ENCODE measurements at regions not wholly inside any gene's neighbourhood (a gene's known extent, or its start where the extent isn't known, plus 50 kb on each side); places are given as distances from the start of the nearest gene placed in this dataset.

GRCh38 chr4:182107931-182108330 lies 135.3 kb upstream of the TENM3 start:
- no peak for TF ChIP-seq CTCF (IDR thresholded peaks at IDR 0.05; ENCODE audit: low read depth, low read length)
- H3K36me3 ChIP-seq, result no peaks in the 10 kb centered on the region
- no peaks in the 10 kb centered on the region for H3K4me1 ChIP-seq
- no peaks in the 10 kb centered on the region for H3K9me3 ChIP-seq
- no peaks in the 10 kb centered on the region for H3K27me3 ChIP-seq
- DNase-seq, result no peak
- H3K4me3 ChIP-seq (ENCODE audit: low read depth, low read length), result no peak overlapping the region

GRCh38 chr4:182111586-182111985 lies 131.6 kb upstream of the TENM3 start:
- TF ChIP-seq CTCF (IDR thresholded peaks at IDR 0.05; ENCODE audit: low read depth, low read length), result no peak

GRCh38 chr4:182113779-182114178 lies 129.4 kb upstream of the TENM3 start:
- H3K4me1 ChIP-seq, result no peaks in the 10 kb centered on the region
- no peak for TF ChIP-seq CTCF (IDR thresholded peaks at IDR 0.05; ENCODE audit: low read depth, low read length)
- H3K27me3 ChIP-seq, result no peaks in the 10 kb centered on the region
- no peaks in the 10 kb centered on the region for H3K9me3 ChIP-seq
- no peak overlapping the region for H3K4me3 ChIP-seq (ENCODE audit: low read depth, low read length)
- DNase-seq, result no peak
- H3K36me3 ChIP-seq, result no peaks in the 10 kb centered on the region

More at GRCh38 chr4:182111586-182111985, 131.6 kb upstream of the TENM3 start:
- Histone ChIP-seq H3K27me3 (no peaks in the 10 kb centered on the region), H3K4me3 (ENCODE audit: low read depth, low read length) (no peak overlapping the region), H3K36me3 (no peaks in the 10 kb centered on the region), H3K4me1 (no peaks in the 10 kb centered on the region), H3K9me3 (no peaks in the 10 kb centered on the region)
- no peak for DNase-seq

- Histone ChIP-seq H3K36me3 (no peaks in the 10 kb centered on the region), H3K27me3 (no peaks in the 10 kb centered on the region), H3K4me1 (no peaks in the 10 kb centered on the region), H3K4me3 (ENCODE audit: low read depth, low read length) (no peak overlapping the region), H3K9me3 (peaks cover 3% of the 10 kb centered on the region; the same call in 1 of the 2 replicates)
- DNase-seq, result no peak
- TF ChIP-seq CTCF (IDR thresholded peaks at IDR 0.05; ENCODE audit: low read depth, low read length), result no peak
These were observed 118.8 kb upstream of the TENM3 start for GRCh38 chr4:182124359-182124758.

- no peak overlapping the region for H3K4me3 ChIP-seq (ENCODE audit: low read depth, low read length)
- no peaks in the 10 kb centered on the region for H3K9me3 ChIP-seq
- no peaks in the 10 kb centered on the region for H3K27me3 ChIP-seq
- no peaks in the 10 kb centered on the region for H3K36me3 ChIP-seq
- no peak for DNase-seq
- no peaks in the 10 kb centered on the region for H3K4me1 ChIP-seq
- no peak for TF ChIP-seq CTCF (IDR thresholded peaks at IDR 0.05; ENCODE audit: low read depth, low read length)
These were observed 117.1 kb upstream of the TENM3 start for GRCh38 chr4:182126096-182126495.

GRCh38 chr4:182126603-182127002 lies 116.6 kb upstream of the TENM3 start:
- Histone ChIP-seq H3K9me3 (no peaks in the 10 kb centered on the region), H3K4me3 (ENCODE audit: low read depth, low read length) (no peak overlapping the region), H3K27me3 (no peaks in the 10 kb centered on the region), H3K4me1 (no peaks in the 10 kb centered on the region), H3K36me3 (no peaks in the 10 kb centered on the region)
- TF ChIP-seq CTCF (IDR thresholded peaks at IDR 0.05; ENCODE audit: low read depth, low read length), result no peak
- DNase-seq, result no peak
